ENCODE measurements at regions not wholly inside any gene's neighbourhood (a gene's known extent, or its start where the extent isn't known, plus 50 kb on each side); places are given as distances from the start of the nearest gene placed in this dataset.

DNA sequence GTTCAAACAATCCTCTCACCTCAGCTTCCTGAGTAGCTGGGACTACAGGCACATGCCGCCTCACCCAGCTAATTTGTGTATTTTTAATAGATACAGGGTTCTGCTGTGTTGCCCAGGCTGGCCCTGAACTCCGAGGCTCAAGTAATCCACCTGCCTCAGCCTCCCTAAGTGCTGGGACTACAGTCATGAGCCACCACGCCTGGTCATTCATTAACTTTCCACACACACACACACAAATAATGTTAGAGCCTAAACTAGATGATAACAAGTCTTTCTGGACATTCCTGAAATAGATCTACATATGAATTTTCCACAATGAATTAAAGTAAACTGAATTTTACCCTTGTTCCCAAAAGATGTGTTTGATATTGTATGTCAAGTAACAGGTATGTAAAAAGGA, 776.0 kb downstream of the GALC start:
- WGBS (ENCODE audit: low lambda C conversion rate, missing lambda C conversion rate): 79% methylated on average over 3 of the region's 3 CpGs

GRCh38 chr14:87214558-87214957, 778.4 kb downstream of the GALC start:
- Histone ChIP-seq H3K4me1 (ENCODE audit: insufficient read depth) (no peaks in the 10 kb centered on the region), H2AFZ (no peak overlapping the region), H3K9me2 (replicated peaks; ENCODE audit: insufficient read depth) (no peaks in the 10 kb centered on the region), H3K27me3 (no peaks in the 10 kb centered on the region), H3K4me2 (no peak overlapping the region), H4K20me1 (ENCODE audit: insufficient read depth, poor library complexity, severe bottlenecking) (no peaks in the 10 kb centered on the region), H3K27ac (no peak overlapping the region), H3K79me2 (no peaks in the 10 kb centered on the region), H3K9me3 (ENCODE audit: low read depth) (no peaks in the 10 kb centered on the region), H3K36me3 (replicated peaks; ENCODE audit: insufficient read depth, low read depth) (no peaks in the 10 kb centered on the region), H3K4me3 (no peak overlapping the region)
- DNase-seq (ENCODE audit: low spot score): no peak
- WGBS (ENCODE audit: low lambda C conversion rate, missing lambda C conversion rate): 90% methylated on average over 1 of the region's 1 CpG
- TF ChIP-seq EZH2 (IDR thresholded peaks at IDR 0.05; ENCODE audit: borderline replicate concordance) (no peak), EZH2phosphoT487 (IDR thresholded peaks at IDR 0.05; ENCODE audit: low read depth, severe bottlenecking, unreplicated experiment) (no peak), CTCF (IDR thresholded peaks at IDR 0.05; ENCODE audit: poor library complexity) (no peak)

More for the DNA sequence above, 776.0 kb downstream of the GALC start:
- Histone ChIP-seq H3K79me2 (no peaks in the 10 kb centered on the region), H3K36me3 (replicated peaks; ENCODE audit: insufficient read depth, low read depth) (no peaks in the 10 kb centered on the region), H3K9me3 (ENCODE audit: low read depth) (no peaks in the 10 kb centered on the region), H3K4me1 (ENCODE audit: insufficient read depth) (no peaks in the 10 kb centered on the region), H3K9me2 (replicated peaks; ENCODE audit: insufficient read depth) (no peaks in the 10 kb centered on the region), H2AFZ (no peak overlapping the region), H3K4me3 (no peak overlapping the region), H3K27me3 (no peaks in the 10 kb centered on the region), H3K27ac (no peak overlapping the region), H3K4me2 (no peak overlapping the region), H4K20me1 (ENCODE audit: insufficient read depth, poor library complexity, severe bottlenecking) (no peaks in the 10 kb centered on the region)
- TF ChIP-seq EZH2phosphoT487 (IDR thresholded peaks at IDR 0.05; ENCODE audit: low read depth, severe bottlenecking, unreplicated experiment): no peak
- no peak for TF ChIP-seq CTCF (IDR thresholded peaks at IDR 0.05; ENCODE audit: poor library complexity)
- no peak for TF ChIP-seq EZH2 (IDR thresholded peaks at IDR 0.05; ENCODE audit: borderline replicate concordance)
- peak; percentile 4 for DNase-seq (ENCODE audit: low spot score)

DNA sequence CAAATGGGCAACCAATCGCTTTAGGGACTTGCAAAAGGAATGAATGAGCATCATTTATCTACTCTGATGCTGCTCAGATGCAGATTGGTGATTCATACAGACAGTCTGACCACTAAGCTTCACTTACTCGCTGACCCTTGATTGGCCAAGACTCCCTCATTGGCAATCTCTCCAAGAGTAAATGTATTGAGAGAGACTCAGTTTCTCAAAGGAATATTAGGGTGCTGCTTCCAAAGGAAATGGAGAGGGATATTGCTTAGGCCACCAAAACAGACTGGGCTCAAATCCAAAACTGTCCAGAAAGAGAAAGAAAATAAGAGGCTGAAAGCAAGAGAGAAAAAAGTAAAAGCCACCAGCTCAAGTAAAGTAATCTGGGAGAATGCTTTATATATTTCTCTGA, 785.2 kb downstream of the GALC start:
- 93% methylated on average over 2 of the region's 2 CpGs for WGBS (ENCODE audit: low lambda C conversion rate, missing lambda C conversion rate)

More for the DNA sequence above, 785.2 kb downstream of the GALC start:
- Histone ChIP-seq H3K9me3 (ENCODE audit: low read depth) (no peaks in the 10 kb centered on the region), H3K4me3 (no peak overlapping the region), H3K4me1 (ENCODE audit: insufficient read depth) (no peaks in the 10 kb centered on the region), H3K27me3 (no peaks in the 10 kb centered on the region), H2AFZ (no peak overlapping the region), H3K27ac (no peak overlapping the region), H3K79me2 (no peaks in the 10 kb centered on the region), H3K4me2 (no peak overlapping the region), H3K36me3 (replicated peaks; ENCODE audit: insufficient read depth, low read depth) (no peaks in the 10 kb centered on the region), H4K20me1 (ENCODE audit: insufficient read depth, poor library complexity, severe bottlenecking) (no peaks in the 10 kb centered on the region), H3K9me2 (replicated peaks; ENCODE audit: insufficient read depth) (no peaks in the 10 kb centered on the region)
- TF ChIP-seq CTCF (IDR thresholded peaks at IDR 0.05; ENCODE audit: poor library complexity) (no peak), EZH2 (IDR thresholded peaks at IDR 0.05; ENCODE audit: borderline replicate concordance) (no peak), EZH2phosphoT487 (IDR thresholded peaks at IDR 0.05; ENCODE audit: low read depth, severe bottlenecking, unreplicated experiment) (no peak)
- DNase-seq (ENCODE audit: low spot score): no peak

Data from hepatocyte (in vitro differentiated cells).